ENCODE measurements at regions not wholly inside any gene's neighbourhood (a gene's known extent, or its start where the extent isn't known, plus 50 kb on each side); places are given as distances from the start of the nearest gene placed in this dataset.

DNA sequence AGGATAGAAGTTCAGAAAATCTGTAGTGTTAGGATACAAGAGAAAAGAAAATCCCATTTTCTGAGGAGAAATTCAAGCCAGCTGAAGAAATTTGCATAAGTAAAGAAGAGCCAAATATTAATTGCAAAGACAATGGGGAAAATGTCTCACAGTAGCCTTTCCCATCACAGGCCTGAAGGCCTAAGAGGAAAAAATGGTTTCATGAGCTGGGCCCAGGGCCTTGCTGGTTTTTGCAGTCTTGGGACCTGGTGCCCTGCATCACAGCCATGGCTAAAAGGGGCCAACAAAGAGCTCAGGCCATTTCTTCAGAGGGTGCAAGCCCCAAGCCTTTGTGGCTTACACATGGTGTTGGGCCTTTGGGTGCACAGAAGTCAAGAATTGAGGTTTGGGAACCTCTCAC lies 413.6 kb upstream of the CYRIA start:
- TF ChIP-seq CTCF (conservative IDR thresholded peaks at IDR 0.05; ENCODE audit: low read depth), result no peak
- no peak overlapping the region for H3K27ac ChIP-seq
- ChIA-PET POLR2A (ENCODE audit: low non-redundant PET) (interaction anchor here (0.6 kb wide), 1 partner anchor 9 kb away, joined by 3 read pairs; no protein-coding TSS in a partner anchor), CTCF (no interaction called here)
- no peak for DNase-seq (ENCODE audit: low spot score)

- CTCF ChIA-PET, result interaction anchor here (0.5 to 0.7 kb wide), 2 partner anchors 85 to 374 kb away, joined by 3 to 6 read pairs; no protein-coding TSS in a partner anchor
- no peak for DNase-seq (ENCODE audit: low spot score)
- no peak for TF ChIP-seq CTCF (conservative IDR thresholded peaks at IDR 0.05; ENCODE audit: low read depth)
- H3K27ac ChIP-seq, result no peak overlapping the region
- POLR2A ChIA-PET (ENCODE audit: low non-redundant PET), result no interaction called here
These were observed 410.9 kb upstream of the CYRIA start for GRCh38 chr2:17076533-17076932.

GRCh38 chr2:17070711-17071110 lies 405.1 kb upstream of the CYRIA start:
- no peak overlapping the region for H3K27ac ChIP-seq
- ChIA-PET CTCF (no interaction called here), POLR2A (ENCODE audit: low non-redundant PET) (no interaction called here)
- no peak for DNase-seq (ENCODE audit: low spot score)
- TF ChIP-seq CTCF (conservative IDR thresholded peaks at IDR 0.05; ENCODE audit: low read depth), result no peak

DNA sequence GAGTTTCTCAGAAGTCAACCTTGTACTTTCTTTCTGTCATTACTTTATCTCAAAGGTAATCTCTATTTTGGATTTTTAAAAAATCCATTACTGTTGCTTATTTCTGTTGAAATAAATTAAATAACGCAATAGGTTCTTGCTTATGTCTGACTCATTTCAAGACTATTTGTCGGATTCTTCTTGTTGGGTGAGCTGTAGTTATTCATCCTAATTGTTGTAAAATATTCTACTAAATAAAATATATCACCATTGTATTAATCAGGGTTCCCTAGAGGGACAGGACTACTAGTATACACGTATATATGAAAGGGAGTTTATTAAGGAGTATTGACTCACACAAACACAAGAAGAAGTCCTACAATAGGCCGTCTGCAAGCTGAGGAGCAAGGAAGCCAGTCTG lies 403.9 kb upstream of the CYRIA start:
- ChIA-PET CTCF (no interaction called here), POLR2A (ENCODE audit: low non-redundant PET) (no interaction called here)
- no peak for TF ChIP-seq CTCF (conservative IDR thresholded peaks at IDR 0.05; ENCODE audit: low read depth)
- no peak overlapping the region for H3K27ac ChIP-seq
- no peak for DNase-seq (ENCODE audit: low spot score)

DNA sequence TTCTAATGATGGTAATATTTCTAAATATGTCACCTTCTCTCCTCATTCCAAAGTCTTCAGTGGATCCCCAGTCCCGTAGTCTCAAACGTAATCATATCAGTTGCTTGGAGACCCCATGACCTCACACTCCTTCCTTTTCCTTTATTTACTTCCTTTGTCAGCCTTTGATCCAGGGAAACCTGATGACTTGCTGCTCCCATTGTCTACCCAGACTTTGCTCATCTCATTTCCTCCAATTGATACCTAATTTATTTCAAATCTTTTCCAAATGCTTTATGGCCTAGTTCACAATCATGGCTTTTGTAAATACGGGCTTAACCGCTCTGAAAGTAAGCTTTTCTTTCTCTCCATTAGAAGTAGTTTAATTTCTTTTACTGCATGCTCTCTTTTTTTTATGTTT lies 402.4 kb upstream of the CYRIA start:
- ChIA-PET POLR2A (ENCODE audit: low non-redundant PET) (no interaction called here), CTCF (no interaction called here)
- TF ChIP-seq CTCF (conservative IDR thresholded peaks at IDR 0.05; ENCODE audit: low read depth), result no peak
- DNase-seq (ENCODE audit: low spot score), result no peak
- H3K27ac ChIP-seq, result no peak overlapping the region

- POLR2A ChIA-PET (ENCODE audit: low non-redundant PET), result no interaction called here
- DNase-seq (ENCODE audit: low spot score), result no peak
- no peak overlapping the region for H3K27ac ChIP-seq
- no peak for TF ChIP-seq CTCF (conservative IDR thresholded peaks at IDR 0.05; ENCODE audit: low read depth)
- CTCF ChIA-PET, result no interaction called here
These were observed 399.9 kb upstream of the CYRIA start for GRCh38 chr2:17065536-17065935.

DNA sequence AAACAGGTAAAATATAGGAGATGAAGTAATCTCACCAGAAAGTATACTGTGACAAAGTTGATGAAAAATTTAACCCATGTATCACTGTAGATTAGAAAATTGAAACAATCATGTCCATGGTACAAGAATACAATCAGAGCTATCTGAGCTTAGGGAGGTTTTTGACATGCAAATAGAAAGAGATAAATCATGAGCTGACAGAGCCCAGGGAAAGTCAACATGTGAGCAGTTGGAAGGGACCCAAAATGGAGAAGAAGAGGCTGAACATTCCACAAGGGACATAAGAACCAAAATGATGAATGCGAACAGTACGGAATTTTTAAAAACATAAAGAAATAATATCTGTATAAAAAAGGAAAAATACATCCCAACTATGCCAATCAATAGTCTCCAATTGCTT lies 395.4 kb upstream of the CYRIA start:
- DNase-seq (ENCODE audit: low spot score), result no peak
- ChIA-PET CTCF (no interaction called here), POLR2A (ENCODE audit: low non-redundant PET) (no interaction called here)
- TF ChIP-seq CTCF (conservative IDR thresholded peaks at IDR 0.05; ENCODE audit: low read depth), result no peak
- no peak overlapping the region for H3K27ac ChIP-seq
